ENCODE measurements at regions not wholly inside any gene's neighbourhood (a gene's known extent, or its start where the extent isn't known, plus 50 kb on each side); places are given as distances from the start of the nearest gene placed in this dataset.

GRCh38 chr7:17067691-17068090, 185.9 kb upstream of the AGR3 start:
- TF ChIP-seq CEBPB (IDR thresholded peaks at IDR 0.05) (no peak), FOXM1 (IDR thresholded peaks at IDR 0.05; ENCODE audit: borderline replicate concordance, low read depth) (no peak), EP300 (IDR thresholded peaks at IDR 0.05; ENCODE audit: borderline replicate concordance) (no peak), TCF12 (IDR thresholded peaks at IDR 0.05; ENCODE audit: low read depth) (no peak), EGR1 (IDR thresholded peaks at IDR 0.05) (no peak), TEAD4 (IDR thresholded peaks at IDR 0.05) (no peak), ZBTB7A (IDR thresholded peaks at IDR 0.05; ENCODE audit: low read depth) (no peak), YY1 (IDR thresholded peaks at IDR 0.05; ENCODE audit: low read depth) (no peak), NFIC (IDR thresholded peaks at IDR 0.05) (no peak), MAX (IDR thresholded peaks at IDR 0.05) (no peak), REST (IDR thresholded peaks at IDR 0.05; ENCODE audit: low read depth) (no peak), RAD21 (IDR thresholded peaks at IDR 0.05; ENCODE audit: low read depth) (no peak), TAF1 (IDR thresholded peaks at IDR 0.05; ENCODE audit: low read depth) (no peak)

- TF ChIP-seq YY1 (IDR thresholded peaks at IDR 0.05; ENCODE audit: low read depth) (no peak), TAF1 (IDR thresholded peaks at IDR 0.05; ENCODE audit: low read depth) (no peak), CEBPB (IDR thresholded peaks at IDR 0.05) (no peak), RAD21 (IDR thresholded peaks at IDR 0.05; ENCODE audit: low read depth) (no peak), ZBTB7A (IDR thresholded peaks at IDR 0.05; ENCODE audit: low read depth) (no peak), TCF12 (IDR thresholded peaks at IDR 0.05; ENCODE audit: low read depth) (no peak), TEAD4 (IDR thresholded peaks at IDR 0.05) (no peak), NFIC (IDR thresholded peaks at IDR 0.05) (no peak), EP300 (IDR thresholded peaks at IDR 0.05; ENCODE audit: borderline replicate concordance) (no peak), REST (IDR thresholded peaks at IDR 0.05; ENCODE audit: low read depth) (no peak), EGR1 (IDR thresholded peaks at IDR 0.05) (no peak), CREB1 (IDR thresholded peaks at IDR 0.05; ENCODE audit: low read depth) (no peak), MAX (IDR thresholded peaks at IDR 0.05) (no peak)
Observed at GRCh38 chr7:17069146-17069545, 187.4 kb upstream of the AGR3 start.

GRCh38 chr7:17070231-17070708, 188.5 kb upstream of the AGR3 start:
- TF ChIP-seq CEBPB (IDR thresholded peaks at IDR 0.05) (no peak), TAF1 (IDR thresholded peaks at IDR 0.05; ENCODE audit: low read depth) (no peak), CREB1 (IDR thresholded peaks at IDR 0.05; ENCODE audit: low read depth) (no peak), NFIC (IDR thresholded peaks at IDR 0.05) (no peak), EGR1 (IDR thresholded peaks at IDR 0.05) (no peak), TCF12 (IDR thresholded peaks at IDR 0.05; ENCODE audit: low read depth) (no peak), ZBTB7A (IDR thresholded peaks at IDR 0.05; ENCODE audit: low read depth) (no peak), YY1 (IDR thresholded peaks at IDR 0.05; ENCODE audit: low read depth) (no peak), MAX (IDR thresholded peaks at IDR 0.05) (no peak), USF1 (IDR thresholded peaks at IDR 0.05) (no peak), REST (IDR thresholded peaks at IDR 0.05; ENCODE audit: low read depth) (no peak), RAD21 (IDR thresholded peaks at IDR 0.05; ENCODE audit: low read depth) (no peak)

GRCh38 chr7:17071866-17072265, 190.1 kb upstream of the AGR3 start:
- no peak for TF ChIP-seq EGR1 (IDR thresholded peaks at IDR 0.05)
- TF ChIP-seq MAX (IDR thresholded peaks at IDR 0.05), result no peak
- no peak for TF ChIP-seq TEAD4 (IDR thresholded peaks at IDR 0.05)
- no peak for TF ChIP-seq CEBPB (IDR thresholded peaks at IDR 0.05)
- TF ChIP-seq CREB1 (IDR thresholded peaks at IDR 0.05; ENCODE audit: low read depth), result no peak
- no peak for TF ChIP-seq NFIC (IDR thresholded peaks at IDR 0.05)
- TF ChIP-seq TCF12 (IDR thresholded peaks at IDR 0.05; ENCODE audit: low read depth), result no peak
- no peak for TF ChIP-seq YY1 (IDR thresholded peaks at IDR 0.05; ENCODE audit: low read depth)
- no peak for TF ChIP-seq RAD21 (IDR thresholded peaks at IDR 0.05; ENCODE audit: low read depth)
- TF ChIP-seq TAF1 (IDR thresholded peaks at IDR 0.05; ENCODE audit: low read depth), result no peak
- no peak for TF ChIP-seq ZBTB7A (IDR thresholded peaks at IDR 0.05; ENCODE audit: low read depth)
- TF ChIP-seq FOXM1 (IDR thresholded peaks at IDR 0.05; ENCODE audit: borderline replicate concordance, low read depth), result no peak
- no peak for TF ChIP-seq USF1 (IDR thresholded peaks at IDR 0.05)
- TF ChIP-seq REST (IDR thresholded peaks at IDR 0.05; ENCODE audit: low read depth), result no peak

Data from Ishikawa (cell line).